Omental fat pad (tissue), 3 donors: ENCODE measurements at regions not wholly inside any gene's neighbourhood (a gene's known extent, or its start where the extent isn't known, plus 50 kb on each side); places are given as distances from the start of the nearest gene placed in this dataset.

Experiments
- ATAC-seq: fragments of 150-250 bp; one replicate; pipeline ENCODE4 v1.9.1; 2016; ENCODE audit warnings: mild to moderate bottlenecking, moderate library complexity; ENCODE audit not compliant: low FRiP score
- DNase-seq: peaks from one replicate; pipeline ENCODE4 v3.0.0-alpha.2; 2019; ENCODE audit warnings: low spot score
- CTCF ChIP-seq, 3 donors: fragments of 450-650 bp; IDR thresholded peaks; one replicate each; pipeline ENCODE4 v1.5.1; 2016 to 2017; ENCODE audit warnings: antibody characterized with exemption in 3 of 3, mild to moderate bottlenecking in 3 of 3, moderate library complexity in 2 of 3

GRCh38 chr12:45128637-45129036, 77.7 kb upstream of the DBX2 start:
- ATAC-seq (no peak), DNase-seq (no peak)
- no peak for TF ChIP-seq CTCF (IDR thresholded peaks at IDR 0.05)

- no peak for DNase-seq
- no peak for TF ChIP-seq CTCF (IDR thresholded peaks at IDR 0.05)
- ATAC-seq: peak; percentile 68
Measured at GRCh38 chr12:45130881-45131281, 80.0 kb upstream of the DBX2 start.

- ATAC-seq: no peak
- no peak for TF ChIP-seq CTCF (IDR thresholded peaks at IDR 0.05)
- DNase-seq: no peak
Measured at GRCh38 chr12:45131506-45131905, 80.6 kb upstream of the DBX2 start.

- TF ChIP-seq CTCF (IDR thresholded peaks at IDR 0.05): no peak
- ATAC-seq (no peak), DNase-seq (no peak)
Measured at GRCh38 chr12:45138609-45139008, 77.3 kb upstream of the ANO6 start.

GRCh38 chr12:45148006-45148405, 67.9 kb upstream of the ANO6 start:
- no peak for TF ChIP-seq CTCF (IDR thresholded peaks at IDR 0.05)
- no peak for ATAC-seq
- no peak for DNase-seq

- DNase-seq (no peak), ATAC-seq (no peak)
- TF ChIP-seq CTCF (IDR thresholded peaks at IDR 0.05): no peak
Measured at GRCh38 chr12:45148619-45149018, 67.3 kb upstream of the ANO6 start.

- DNase-seq (no peak), ATAC-seq (no peak)
- TF ChIP-seq CTCF (IDR thresholded peaks at IDR 0.05): no peak
Measured at GRCh38 chr12:45165284-45165683, 50.6 kb upstream of the ANO6 start.
